OCI-LY7 (cell line): ENCODE measurements at regions not wholly inside any gene's neighbourhood (a gene's known extent, or its start where the extent isn't known, plus 50 kb on each side); places are given as distances from the start of the nearest gene placed in this dataset.

Experiments
- EZH2phosphoT487 ChIP-seq: fragments of 200-600 bp; sonication (generic); IDR thresholded peaks from 2 replicates; pipeline ENCODE4 v1.6.1; 2018; ENCODE audit warnings: low read depth, borderline replicate concordance, mild to moderate bottlenecking, mixed run types, antibody characterized with exemption, low read length, moderate library complexity, mixed read lengths
- TF ChIP-seq, protein P1 (sequence below): fragments of 200-600 bp; sonication (generic); conservative IDR thresholded peaks from 2 replicates; pipeline ENCODE4 v1.5.1; 2014; ENCODE audit warnings: mild to moderate bottlenecking, antibody characterized with exemption, low read length, moderate library complexity, mixed read lengths

- TF ChIP-seq, protein P1, sequence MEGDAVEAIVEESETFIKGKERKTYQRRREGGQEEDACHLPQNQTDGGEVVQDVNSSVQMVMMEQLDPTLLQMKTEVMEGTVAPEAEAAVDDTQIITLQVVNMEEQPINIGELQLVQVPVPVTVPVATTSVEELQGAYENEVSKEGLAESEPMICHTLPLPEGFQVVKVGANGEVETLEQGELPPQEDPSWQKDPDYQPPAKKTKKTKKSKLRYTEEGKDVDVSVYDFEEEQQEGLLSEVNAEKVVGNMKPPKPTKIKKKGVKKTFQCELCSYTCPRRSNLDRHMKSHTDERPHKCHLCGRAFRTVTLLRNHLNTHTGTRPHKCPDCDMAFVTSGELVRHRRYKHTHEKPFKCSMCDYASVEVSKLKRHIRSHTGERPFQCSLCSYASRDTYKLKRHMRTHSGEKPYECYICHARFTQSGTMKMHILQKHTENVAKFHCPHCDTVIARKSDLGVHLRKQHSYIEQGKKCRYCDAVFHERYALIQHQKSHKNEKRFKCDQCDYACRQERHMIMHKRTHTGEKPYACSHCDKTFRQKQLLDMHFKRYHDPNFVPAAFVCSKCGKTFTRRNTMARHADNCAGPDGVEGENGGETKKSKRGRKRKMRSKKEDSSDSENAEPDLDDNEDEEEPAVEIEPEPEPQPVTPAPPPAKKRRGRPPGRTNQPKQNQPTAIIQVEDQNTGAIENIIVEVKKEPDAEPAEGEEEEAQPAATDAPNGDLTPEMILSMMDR = no peak
- TF ChIP-seq EZH2phosphoT487 = no peak
These were observed 86.1 kb upstream of the RNF32 start for GRCh38 chr7:156554488-156554887.
